OCI-LY1 (cell line): ENCODE measurements at regions not wholly inside any gene's neighbourhood (a gene's known extent, or its start where the extent isn't known, plus 50 kb on each side); places are given as distances from the start of the nearest gene placed in this dataset.

Source experiments
- EZH2 ChIP-seq: fragments of 200-600 bp; sonication (generic), shearing (Covaris generic); IDR thresholded peaks from 2 replicates; pipeline ENCODE4 v1.8.0; 2017; ENCODE audit warnings: borderline replicate concordance, mixed run types, mild to moderate bottlenecking, antibody characterized with exemption, low read length, moderate library complexity, mixed read lengths
- TF ChIP-seq, protein P1 (sequence below): fragments of 200-600 bp; sonication (generic), shearing (Covaris generic); IDR thresholded peaks from 2 replicates; pipeline ENCODE4 v1.5.1; 2017; ENCODE audit warnings: mild to moderate bottlenecking, antibody characterized with exemption, low read length, moderate library complexity, mixed read lengths

DNA sequence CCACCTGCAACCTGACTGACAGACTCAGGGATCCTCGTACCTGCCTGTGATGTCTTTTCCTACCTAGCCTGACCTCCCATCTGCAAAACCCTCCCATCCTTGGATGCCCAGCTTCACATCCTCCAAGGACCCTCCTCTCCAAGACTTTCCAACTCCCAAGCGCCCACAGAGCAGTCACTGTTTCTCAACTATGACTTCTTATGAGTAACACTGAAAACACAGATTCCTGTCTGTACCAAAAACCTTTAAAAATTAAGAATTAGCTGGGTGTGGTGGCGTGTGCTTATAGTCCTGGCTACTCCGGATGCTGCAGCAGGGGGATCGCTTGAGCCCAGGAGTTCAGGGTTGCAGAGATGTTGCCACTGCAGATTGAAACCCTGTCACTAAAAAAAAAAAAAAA, 181.9 kb downstream of the PSMG1 start:
- TF ChIP-seq, protein P1, sequence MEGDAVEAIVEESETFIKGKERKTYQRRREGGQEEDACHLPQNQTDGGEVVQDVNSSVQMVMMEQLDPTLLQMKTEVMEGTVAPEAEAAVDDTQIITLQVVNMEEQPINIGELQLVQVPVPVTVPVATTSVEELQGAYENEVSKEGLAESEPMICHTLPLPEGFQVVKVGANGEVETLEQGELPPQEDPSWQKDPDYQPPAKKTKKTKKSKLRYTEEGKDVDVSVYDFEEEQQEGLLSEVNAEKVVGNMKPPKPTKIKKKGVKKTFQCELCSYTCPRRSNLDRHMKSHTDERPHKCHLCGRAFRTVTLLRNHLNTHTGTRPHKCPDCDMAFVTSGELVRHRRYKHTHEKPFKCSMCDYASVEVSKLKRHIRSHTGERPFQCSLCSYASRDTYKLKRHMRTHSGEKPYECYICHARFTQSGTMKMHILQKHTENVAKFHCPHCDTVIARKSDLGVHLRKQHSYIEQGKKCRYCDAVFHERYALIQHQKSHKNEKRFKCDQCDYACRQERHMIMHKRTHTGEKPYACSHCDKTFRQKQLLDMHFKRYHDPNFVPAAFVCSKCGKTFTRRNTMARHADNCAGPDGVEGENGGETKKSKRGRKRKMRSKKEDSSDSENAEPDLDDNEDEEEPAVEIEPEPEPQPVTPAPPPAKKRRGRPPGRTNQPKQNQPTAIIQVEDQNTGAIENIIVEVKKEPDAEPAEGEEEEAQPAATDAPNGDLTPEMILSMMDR: no peak
- TF ChIP-seq EZH2: no peak
